ENCODE measurements at regions not wholly inside any gene's neighbourhood (a gene's known extent, or its start where the extent isn't known, plus 50 kb on each side); places are given as distances from the start of the nearest gene placed in this dataset.

DNA sequence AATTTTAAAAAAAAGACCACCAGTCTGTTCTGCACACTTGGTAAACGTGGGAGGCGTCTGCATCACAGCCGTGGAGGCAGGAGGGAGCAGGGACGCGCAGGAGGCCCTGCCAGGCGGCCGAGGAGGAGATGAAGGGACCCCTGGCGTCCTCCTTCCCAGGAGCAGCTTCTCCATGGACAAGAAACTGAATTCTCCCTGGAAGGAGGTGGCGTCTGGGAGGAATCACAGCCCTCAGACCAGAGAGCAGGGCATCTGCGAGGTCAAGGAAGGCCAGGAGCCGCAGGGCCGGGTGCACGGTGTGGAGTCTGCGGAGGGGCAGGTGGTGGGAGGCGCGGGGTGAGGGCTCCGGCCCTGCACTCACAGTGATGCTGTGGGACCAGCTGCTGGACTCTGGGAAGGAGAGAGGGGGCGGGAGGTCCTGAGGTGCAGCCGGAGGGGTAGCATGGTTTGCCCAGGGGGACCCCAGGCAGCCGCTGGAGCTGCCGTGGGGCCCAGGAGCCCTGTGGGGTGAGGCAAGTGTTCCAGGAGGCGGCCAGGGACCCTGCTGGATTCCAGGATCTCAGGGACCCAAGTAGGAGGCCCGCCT, 73.5 kb upstream of the GALNT9 start:
- TF ChIP-seq, protein P1, sequence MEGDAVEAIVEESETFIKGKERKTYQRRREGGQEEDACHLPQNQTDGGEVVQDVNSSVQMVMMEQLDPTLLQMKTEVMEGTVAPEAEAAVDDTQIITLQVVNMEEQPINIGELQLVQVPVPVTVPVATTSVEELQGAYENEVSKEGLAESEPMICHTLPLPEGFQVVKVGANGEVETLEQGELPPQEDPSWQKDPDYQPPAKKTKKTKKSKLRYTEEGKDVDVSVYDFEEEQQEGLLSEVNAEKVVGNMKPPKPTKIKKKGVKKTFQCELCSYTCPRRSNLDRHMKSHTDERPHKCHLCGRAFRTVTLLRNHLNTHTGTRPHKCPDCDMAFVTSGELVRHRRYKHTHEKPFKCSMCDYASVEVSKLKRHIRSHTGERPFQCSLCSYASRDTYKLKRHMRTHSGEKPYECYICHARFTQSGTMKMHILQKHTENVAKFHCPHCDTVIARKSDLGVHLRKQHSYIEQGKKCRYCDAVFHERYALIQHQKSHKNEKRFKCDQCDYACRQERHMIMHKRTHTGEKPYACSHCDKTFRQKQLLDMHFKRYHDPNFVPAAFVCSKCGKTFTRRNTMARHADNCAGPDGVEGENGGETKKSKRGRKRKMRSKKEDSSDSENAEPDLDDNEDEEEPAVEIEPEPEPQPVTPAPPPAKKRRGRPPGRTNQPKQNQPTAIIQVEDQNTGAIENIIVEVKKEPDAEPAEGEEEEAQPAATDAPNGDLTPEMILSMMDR (IDR thresholded peaks at IDR 0.05) = no peak
- TF ChIP-seq POLR2A (IDR thresholded peaks at IDR 0.05) = no peak

Measured in body of pancreas (tissue), 4 donors.